ENCODE measurements at regions not wholly inside any gene's neighbourhood (a gene's known extent, or its start where the extent isn't known, plus 50 kb on each side); places are given as distances from the start of the nearest gene placed in this dataset.

DNA sequence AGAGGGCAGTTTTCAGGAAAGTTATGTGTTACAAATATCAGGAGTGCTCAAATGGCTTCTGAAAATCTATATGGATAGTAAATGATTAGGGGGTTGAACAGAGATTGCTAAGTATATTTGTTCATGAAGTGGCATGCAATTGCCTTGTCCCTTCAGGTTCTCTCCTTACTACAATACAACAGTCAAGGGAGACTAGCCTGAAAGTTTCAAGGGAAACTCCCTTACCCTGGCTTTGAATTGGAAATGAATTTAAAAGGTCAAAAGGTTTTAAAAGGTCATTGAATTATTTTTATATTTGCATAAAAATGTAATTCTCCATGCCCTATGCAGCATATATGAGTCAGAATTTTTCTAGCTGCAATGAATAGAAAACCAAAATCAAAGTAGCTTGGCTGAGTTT is 253.1 kb upstream of the SYT1 start:
- H3K27ac ChIP-seq: no peak overlapping the region
- no peak overlapping the region for H3K4me3 ChIP-seq
- H3K27me3 ChIP-seq: no peaks in the 10 kb centered on the region
- intact Hi-C loops (cut with DNase I): no loop called here
- H3K4me1 ChIP-seq: no peaks in the 10 kb centered on the region
- H3K9me3 ChIP-seq: no peaks in the 10 kb centered on the region
- TF ChIP-seq, protein P1, sequence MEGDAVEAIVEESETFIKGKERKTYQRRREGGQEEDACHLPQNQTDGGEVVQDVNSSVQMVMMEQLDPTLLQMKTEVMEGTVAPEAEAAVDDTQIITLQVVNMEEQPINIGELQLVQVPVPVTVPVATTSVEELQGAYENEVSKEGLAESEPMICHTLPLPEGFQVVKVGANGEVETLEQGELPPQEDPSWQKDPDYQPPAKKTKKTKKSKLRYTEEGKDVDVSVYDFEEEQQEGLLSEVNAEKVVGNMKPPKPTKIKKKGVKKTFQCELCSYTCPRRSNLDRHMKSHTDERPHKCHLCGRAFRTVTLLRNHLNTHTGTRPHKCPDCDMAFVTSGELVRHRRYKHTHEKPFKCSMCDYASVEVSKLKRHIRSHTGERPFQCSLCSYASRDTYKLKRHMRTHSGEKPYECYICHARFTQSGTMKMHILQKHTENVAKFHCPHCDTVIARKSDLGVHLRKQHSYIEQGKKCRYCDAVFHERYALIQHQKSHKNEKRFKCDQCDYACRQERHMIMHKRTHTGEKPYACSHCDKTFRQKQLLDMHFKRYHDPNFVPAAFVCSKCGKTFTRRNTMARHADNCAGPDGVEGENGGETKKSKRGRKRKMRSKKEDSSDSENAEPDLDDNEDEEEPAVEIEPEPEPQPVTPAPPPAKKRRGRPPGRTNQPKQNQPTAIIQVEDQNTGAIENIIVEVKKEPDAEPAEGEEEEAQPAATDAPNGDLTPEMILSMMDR (IDR thresholded peaks at IDR 0.05): no peak
- no peak for TF ChIP-seq POLR2A (IDR thresholded peaks at IDR 0.05)
- DNase-seq: no peak
- no peaks in the 10 kb centered on the region for H3K36me3 ChIP-seq

- Histone ChIP-seq H3K27ac (no peak overlapping the region), H3K36me3 (no peaks in the 10 kb centered on the region), H3K4me3 (no peak overlapping the region), H3K27me3 (no peaks in the 10 kb centered on the region), H3K9me3 (no peaks in the 10 kb centered on the region), H3K4me1 (no peaks in the 10 kb centered on the region)
- 86 to 89% methylated on average over 2 of the region's 2 CpGs for WGBS, 2 donors
- DNase-seq: no peak
- TF ChIP-seq, protein P1 (IDR thresholded peaks at IDR 0.05): no peak
- TF ChIP-seq POLR2AphosphoS5 (IDR thresholded peaks at IDR 0.05): no peak
- intact Hi-C loops (cut with DNase I): no loop called here
Measured at GRCh38 chr12:78612190-78612589, 252.4 kb upstream of the SYT1 start.

DNA sequence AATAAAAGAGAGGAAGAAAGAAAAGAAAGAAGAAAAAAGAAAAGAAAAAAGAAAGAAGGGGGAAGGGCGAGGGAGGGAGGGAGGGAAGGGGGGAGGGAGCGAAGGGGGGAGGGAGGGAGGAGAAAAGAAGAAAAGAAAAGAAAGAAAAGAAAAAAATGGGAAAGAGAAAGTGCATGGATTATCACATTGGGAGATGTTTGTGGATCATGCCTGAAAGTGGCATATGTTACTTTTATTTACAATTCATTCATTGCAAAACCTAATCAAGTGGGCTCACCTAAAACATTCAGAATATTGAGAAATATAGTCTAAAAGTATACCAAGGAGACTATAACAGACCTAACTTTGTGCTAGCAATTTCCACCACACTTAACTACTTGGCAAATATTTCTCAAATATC is 246.9 kb upstream of the SYT1 start:
- H3K27me3 ChIP-seq: no peaks in the 10 kb centered on the region
- WGBS, 2 donors: 88 to 91% methylated on average over 2 of the region's 2 CpGs
- H3K4me3 ChIP-seq: no peak overlapping the region
- no peaks in the 10 kb centered on the region for H3K36me3 ChIP-seq
- intact Hi-C loops (cut with DNase I): no loop called here
- TF ChIP-seq EP300 (IDR thresholded peaks at IDR 0.05) (no peak), POLR2A (IDR thresholded peaks at IDR 0.05) (no peak), POLR2AphosphoS5 (IDR thresholded peaks at IDR 0.05) (no peak)
- TF ChIP-seq, protein P1 (IDR thresholded peaks at IDR 0.05): no peak
- no peak overlapping the region for H3K27ac ChIP-seq
- H3K9me3 ChIP-seq: no peaks in the 10 kb centered on the region
- no peak for DNase-seq
- no peaks in the 10 kb centered on the region for H3K4me1 ChIP-seq

DNA sequence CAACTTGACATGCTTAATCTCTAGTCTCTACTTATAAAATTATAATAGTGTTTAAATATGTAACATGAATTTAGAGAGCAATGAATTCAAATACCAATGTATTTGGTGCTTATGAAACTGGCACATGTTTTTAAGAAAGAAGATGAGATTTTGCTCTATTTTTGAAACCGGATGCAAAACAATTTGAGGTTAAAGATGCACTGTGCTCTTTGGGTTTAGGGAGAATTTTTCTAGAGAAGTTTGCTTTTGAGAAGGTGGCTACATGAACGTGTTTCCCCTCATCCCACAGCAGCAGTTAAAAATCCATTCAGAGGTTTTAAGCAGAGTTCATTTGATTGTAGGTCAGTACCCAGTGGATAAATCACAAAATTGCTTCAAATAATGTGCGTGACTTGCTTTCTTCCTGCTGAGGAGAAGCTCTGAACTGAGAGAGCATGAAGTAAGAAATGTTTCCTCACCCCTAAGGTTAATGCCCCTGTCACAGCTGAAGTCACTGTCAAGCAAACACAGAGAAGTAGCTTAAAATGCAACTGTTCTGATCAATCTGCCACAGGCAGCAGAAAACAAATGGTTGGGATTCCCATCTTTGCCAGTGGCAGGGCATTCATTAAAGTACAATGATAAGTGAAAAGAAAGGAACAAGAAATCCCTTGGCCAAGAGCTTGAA is 241.9 kb upstream of the SYT1 start:
- WGBS, 2 donors: 79 to 87% methylated on average over 3 of the region's 3 CpGs
- Histone ChIP-seq H3K36me3 (no peaks in the 10 kb centered on the region), H3K4me3 (no peak overlapping the region), H3K9me3 (no peaks in the 10 kb centered on the region), H3K4me1 (no peaks in the 10 kb centered on the region), H3K27me3 (no peaks in the 10 kb centered on the region), H3K27ac (no peak overlapping the region)
- no peak for DNase-seq
- TF ChIP-seq POLR2AphosphoS5 (IDR thresholded peaks at IDR 0.05): no peak
- no peak for TF ChIP-seq EP300 (IDR thresholded peaks at IDR 0.05)
- TF ChIP-seq POLR2A (IDR thresholded peaks at IDR 0.05): no peak
- TF ChIP-seq, protein P1 (IDR thresholded peaks at IDR 0.05): no peak
- intact Hi-C loops (cut with DNase I): no loop called here

- WGBS, 2 donors: 75 to 81% methylated on average over 1 of the region's 1 CpG
- no peak for DNase-seq
- H3K4me1 ChIP-seq: no peaks in the 10 kb centered on the region
- peaks cover 0 to 8% (median 2%) of the 10 kb centered on the region in 4 donors for H3K9me3 ChIP-seq
- no peaks in the 10 kb centered on the region for H3K27me3 ChIP-seq
- intact Hi-C loops (cut with DNase I): no loop called here
- H3K4me3 ChIP-seq: no peak overlapping the region
- H3K36me3 ChIP-seq: no peaks in the 10 kb centered on the region
- no peak overlapping the region for H3K27ac ChIP-seq
- TF ChIP-seq EP300 (IDR thresholded peaks at IDR 0.05) (no peak), POLR2A (IDR thresholded peaks at IDR 0.05) (no peak), POLR2AphosphoS5 (IDR thresholded peaks at IDR 0.05) (no peak)
- TF ChIP-seq, protein P1 (IDR thresholded peaks at IDR 0.05): no peak
Measured at GRCh38 chr12:78628491-78629100, 236.0 kb upstream of the SYT1 start.
